Activated CD8-positive, alpha-beta memory T cell treated with anti-CD3 and anti-CD28 coated beads for 24 hours (primary cell): ENCODE measurements at regions not wholly inside any gene's neighbourhood (a gene's known extent, or its start where the extent isn't known, plus 50 kb on each side); places are given as distances from the start of the nearest gene placed in this dataset.

Source experiments
- DNase-seq: peaks from one replicate; pipeline ENCODE4 v3.0.0-alpha.2; 2020

- DNase-seq, result no peak
Observed at GRCh38 chr16:86893506-86893905, 315.2 kb downstream of the FOXL1 start.

GRCh38 chr16:86894029-86894567 is 315.7 kb downstream of the FOXL1 start:
- no peak for DNase-seq

- DNase-seq, result no peak
Observed at GRCh38 chr16:86894925-86895324, 316.6 kb downstream of the FOXL1 start.

DNA sequence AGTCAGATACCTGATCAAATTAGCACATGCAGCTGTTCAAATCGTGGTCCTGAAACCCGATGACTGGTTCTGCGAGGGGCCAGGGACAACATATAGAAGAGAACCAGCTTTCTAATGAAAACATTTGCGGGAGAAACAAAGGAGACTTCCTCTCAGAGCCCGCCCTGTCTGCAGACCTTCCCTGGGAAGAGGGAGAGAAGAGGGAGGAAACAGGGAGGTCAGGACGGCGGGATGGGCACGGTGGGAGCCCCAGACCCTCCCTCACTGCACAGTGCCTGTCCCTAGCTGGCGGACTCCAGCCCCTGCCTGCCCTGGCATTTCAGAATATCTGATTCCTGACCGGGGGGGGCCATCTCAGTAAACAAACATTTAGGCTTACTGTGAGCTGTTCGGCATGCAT is 317.3 kb downstream of the FOXL1 start:
- DNase-seq, result no peak

- no peak for DNase-seq
Observed at GRCh38 chr16:86896976-86897375, 318.6 kb downstream of the FOXL1 start.

DNA sequence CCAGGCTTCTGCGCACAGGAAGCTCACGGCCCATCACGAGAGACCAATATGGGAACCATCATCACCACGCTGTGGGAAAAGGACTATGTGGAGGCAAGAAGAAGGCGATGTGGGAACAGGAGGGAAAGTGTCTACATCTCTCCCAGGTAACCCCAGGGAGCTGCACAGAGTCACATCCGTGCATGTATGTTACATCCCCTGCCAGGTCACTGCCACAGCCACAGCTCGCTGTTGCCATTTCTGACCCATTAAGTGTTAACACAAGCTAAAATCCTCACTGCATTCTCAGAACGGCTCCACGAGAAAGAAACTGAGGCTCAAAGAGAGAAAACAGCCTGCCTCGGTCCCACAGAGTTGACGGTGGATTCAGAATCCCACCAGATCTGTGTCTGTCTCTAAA is 319.1 kb downstream of the FOXL1 start:
- no peak for DNase-seq

DNA sequence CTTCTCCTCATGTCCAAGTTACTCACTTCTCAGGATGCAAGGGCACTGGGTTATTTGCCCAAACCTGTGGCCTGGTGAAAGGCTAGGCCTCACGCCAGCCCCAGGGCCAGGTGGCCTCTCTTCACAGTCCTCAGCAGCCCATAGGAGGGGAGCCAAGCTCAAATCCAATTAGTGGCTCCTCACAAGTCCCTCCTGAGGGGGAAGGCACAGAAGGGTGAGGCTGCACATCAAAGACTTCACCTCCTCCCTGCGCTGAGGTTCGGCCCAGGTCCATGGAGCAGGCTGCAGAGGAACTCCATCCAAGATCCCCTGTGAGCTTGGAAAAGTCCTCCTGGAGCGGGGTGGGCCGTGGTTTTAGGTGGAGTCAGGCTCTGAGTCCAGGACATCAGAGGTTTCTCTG is 320.0 kb downstream of the FOXL1 start:
- no peak for DNase-seq

GRCh38 chr16:86899151-86899550 is 320.8 kb downstream of the FOXL1 start:
- DNase-seq, result no peak

GRCh38 chr16:86899757-86900156 is 321.4 kb downstream of the FOXL1 start:
- DNase-seq, result no peak

DNA sequence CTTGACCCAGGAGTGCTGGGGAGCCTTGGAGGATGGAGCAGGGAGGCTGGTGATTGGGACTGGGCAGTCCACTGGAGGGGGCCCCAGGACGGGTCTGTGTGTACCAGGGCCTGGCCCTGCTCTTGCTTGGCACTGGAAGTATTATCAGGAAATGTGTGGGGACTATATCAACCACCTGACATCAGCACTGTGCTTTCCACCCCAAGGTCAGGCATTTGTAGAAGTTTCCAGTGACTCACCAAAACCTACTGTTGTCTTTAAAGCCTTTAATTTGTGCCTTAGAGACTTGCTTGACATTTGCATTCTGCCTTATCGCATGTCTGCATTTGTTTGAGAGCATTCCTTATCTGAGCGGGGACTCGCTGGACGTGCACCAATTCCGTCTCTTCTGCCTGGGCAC is 323.1 kb downstream of the FOXL1 start:
- DNase-seq, result no peak

- no peak for DNase-seq
Observed at GRCh38 chr16:86902656-86903001, 324.3 kb downstream of the FOXL1 start.

DNA sequence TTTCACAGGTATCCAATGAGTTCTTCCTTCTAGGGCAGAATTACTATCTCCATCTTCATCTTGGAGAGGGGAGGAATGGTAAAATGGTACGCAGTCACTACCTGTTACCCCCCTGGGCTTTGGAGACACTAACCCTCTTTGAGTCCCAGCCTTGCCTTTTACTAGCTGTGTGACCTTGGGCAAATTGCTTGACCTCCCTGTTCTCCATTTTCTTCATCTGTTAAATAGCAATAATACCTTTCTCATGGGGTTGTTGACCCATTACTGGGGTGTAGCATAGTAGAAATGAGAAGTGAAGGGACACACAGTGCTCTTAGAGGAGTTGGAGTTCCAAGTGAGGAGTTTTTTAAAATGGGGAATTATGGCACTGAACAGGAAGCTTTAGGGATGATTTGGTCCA is 324.7 kb downstream of the FOXL1 start:
- DNase-seq, result no peak

DNA sequence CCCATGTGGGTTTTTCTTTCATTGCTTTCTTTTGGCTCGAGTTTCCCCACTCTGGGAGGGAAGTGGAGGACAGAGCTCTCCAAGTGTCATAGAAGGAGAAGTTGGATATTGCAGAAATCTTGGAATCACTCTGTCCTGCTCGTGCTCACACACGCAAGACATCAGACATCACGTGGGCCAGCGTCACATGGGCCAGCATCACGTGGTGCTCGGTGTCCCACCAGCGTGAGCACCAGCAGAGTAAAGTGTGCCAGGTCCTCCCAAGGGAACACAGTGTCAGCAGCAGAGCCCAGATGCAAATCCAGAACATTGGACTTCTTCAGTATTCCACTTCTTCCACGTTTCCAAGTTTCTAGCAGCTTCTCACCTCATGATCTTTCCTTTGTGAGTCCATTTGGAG is 327.0 kb downstream of the FOXL1 start:
- no peak for DNase-seq

- DNase-seq, result no peak
Observed at GRCh38 chr16:86906623-86907022, 328.3 kb downstream of the FOXL1 start.

DNA sequence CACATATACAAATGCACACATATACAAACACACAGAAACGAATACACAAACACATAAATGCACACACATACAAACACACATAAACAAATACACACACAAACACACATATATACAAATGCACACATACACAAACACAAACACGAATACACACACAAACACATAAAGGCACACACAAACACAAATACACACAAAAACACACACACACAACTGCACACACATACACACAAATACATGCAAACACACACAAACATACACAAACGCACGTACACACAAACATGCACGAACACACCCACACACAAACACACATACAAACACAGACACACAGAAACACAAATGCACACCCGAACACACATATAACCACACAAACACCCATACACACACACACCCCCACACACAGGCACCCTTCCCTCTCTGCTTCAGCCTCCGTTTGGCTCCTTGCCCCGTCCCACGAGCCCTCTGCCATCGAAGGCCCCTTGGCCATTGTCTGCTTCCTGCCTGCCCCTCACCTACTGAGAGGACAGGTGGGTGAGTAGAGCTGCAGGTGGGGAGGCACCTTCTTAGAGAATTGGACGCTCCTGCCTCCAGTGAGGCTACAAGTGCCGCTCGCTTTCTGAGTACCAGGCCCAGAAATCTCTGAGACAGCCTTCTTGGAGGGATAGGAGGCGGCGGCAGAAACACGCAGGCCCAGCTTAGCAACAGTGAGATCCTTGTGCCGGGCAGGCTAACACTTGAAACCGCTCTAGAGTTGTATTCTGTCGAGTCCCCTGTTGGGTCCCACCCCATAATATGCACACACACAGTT is 331.2 kb downstream of the FOXL1 start:
- DNase-seq, result no peak

GRCh38 chr16:86910161-86910769 is 331.9 kb downstream of the FOXL1 start:
- DNase-seq, result no peak

DNA sequence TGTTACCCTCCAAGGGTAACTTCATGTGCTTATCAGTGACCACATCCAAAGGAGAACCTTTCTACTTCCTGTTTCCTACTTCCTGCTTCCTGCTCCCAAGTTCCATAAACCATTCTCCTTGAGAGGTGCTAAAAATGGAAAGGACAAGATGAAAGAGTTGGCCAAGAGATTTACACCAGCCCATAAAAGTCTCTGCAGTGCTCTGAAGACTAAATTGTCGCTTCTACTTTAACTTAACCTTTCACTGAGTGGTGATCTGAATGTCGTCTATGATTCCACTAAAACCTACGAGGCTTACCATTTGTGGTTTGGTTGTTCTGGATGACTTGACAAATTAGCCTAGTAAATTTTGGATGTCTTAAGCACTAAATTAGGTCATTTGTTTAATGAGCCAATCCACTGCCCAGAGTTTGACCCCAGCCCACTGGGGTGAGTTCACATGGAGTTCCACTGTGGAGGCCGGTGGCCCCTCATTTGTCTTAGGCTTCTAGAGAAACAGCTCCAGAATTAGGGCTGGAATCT is 333.1 kb downstream of the FOXL1 start:
- DNase-seq, result no peak

DNA sequence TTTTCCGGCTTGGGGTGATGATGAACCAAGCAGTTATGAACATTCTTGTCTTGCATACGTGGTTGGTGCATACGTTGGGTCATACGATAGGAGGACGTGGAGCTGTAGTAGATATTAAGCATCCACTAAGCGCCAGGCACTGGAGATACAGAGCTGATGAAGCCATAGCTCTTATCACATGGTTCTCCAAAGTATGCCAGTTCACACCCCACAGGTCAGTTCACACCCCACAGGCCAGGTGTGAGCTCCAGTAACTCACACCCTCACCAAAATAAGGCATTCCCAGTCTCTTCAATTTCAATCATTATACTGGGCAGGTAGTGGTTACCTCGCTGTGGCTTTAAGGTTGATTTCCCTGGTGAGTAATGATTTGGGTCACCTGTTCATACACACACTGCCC is 335.5 kb downstream of the FOXL1 start:
- no peak for DNase-seq

DNA sequence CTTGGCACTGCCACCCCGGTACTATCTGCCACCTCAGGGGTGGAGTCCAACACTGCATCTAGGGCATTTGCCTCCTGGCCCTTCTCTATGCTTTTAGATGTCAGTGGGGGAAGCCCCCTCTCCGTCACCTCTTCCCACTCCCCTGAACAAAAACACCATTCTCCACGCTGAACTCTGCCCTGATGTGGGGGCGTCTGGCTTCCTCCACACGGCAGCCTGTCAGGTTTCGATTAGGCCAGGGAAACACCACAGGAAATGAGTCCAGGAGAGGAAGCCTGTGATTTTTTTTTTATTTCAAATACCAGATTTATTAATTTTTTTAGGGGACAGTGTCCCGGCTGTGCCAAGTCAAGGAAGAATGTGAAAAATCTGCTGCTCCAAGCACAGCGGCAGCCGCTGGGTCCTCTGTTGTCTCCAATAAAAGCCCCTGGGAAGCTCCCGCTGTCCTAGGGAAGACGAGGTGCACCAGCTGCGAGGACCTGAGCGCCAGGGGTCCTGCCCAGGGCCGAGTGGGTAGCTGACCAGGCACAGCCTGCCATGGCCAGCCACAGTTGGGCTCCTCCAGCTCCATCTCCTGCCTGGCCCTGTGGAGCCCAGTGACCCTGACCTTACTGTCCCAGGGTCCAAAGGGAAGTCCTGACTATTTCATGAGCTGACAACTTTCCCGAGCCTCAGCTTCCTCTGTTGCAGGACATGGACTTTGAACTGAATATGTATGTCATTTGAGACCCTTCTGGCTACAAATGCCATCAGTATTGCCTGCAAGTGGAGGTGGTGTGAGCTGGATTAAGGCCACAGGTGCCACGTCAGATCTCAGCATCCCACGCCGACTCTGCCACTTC is 336.7 kb downstream of the FOXL1 start:
- DNase-seq, result no peak

DNA sequence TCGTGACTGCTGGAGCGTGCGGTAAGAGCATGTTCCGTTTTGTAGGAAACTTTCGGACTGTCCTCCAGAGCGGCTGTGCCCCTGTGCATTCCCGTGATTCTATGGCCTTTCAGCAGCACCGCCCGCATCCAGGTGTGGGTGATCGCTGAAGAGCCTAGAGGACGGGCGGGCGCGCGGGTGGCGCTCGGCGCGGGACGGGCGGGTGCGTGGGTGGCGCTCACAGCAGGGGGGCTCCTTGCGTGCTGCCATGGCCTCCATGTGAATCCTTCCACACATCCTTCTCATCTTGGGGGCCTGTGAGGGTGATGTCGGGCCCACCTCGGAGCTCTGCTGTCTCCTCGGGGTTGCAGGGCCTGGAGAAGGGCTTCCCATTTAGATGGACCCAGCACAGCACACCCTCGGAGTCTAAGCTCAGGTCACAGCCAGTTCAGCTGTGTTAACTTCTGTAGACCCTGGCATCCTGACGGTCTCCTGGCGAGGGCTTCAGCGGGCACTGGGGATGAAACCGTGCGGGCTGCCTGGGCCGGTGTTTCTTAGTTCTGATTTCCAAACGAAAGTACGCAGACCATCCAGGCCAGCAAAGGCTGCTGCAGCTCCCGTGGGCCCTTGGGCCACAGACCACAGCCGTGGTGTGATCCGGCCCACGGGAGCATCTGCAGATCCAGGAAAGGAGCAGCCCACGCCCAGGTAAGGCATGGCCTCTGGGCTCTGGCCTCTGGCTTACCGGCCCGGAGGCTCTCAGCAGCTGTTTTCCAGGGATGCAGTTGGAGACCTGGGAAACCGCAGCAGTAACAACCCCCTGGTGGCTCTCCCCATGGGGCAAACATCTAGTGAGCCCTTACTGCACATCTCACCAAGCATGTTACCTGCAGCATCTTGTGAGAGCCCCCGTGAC is 339.4 kb downstream of the FOXL1 start:
- DNase-seq, result no peak

GRCh38 chr16:86918637-86919036 is 340.3 kb downstream of the FOXL1 start:
- no peak for DNase-seq

DNA sequence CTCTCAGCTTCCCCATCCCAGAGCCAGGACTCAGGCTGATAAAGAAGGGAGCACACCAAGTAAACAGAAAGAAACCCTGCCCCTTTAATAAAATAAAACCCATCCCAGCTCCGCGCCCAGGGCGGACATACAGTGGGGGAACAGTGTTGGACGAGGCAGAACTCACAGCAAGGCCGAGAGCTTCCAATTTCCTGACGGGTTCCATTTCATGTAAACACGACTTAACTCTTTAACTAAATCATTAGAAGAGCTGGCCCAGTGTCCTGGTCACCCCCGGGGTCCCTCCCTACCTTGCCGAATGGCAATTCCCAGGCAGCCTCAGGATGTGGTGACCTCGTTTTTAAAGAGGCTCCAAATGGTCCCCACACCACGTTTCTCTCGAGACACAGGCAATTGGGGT is 340.7 kb downstream of the FOXL1 start:
- no peak for DNase-seq
